Omental fat pad (tissue), 3 donors: ENCODE measurements at regions not wholly inside any gene's neighbourhood (a gene's known extent, or its start where the extent isn't known, plus 50 kb on each side); places are given as distances from the start of the nearest gene placed in this dataset.

Source experiments
- ATAC-seq: fragments of 150-250 bp; one replicate; pipeline ENCODE4 v1.9.1; 2016; ENCODE audit warnings: mild to moderate bottlenecking, moderate library complexity; ENCODE audit not compliant: low FRiP score
- DNase-seq: peaks from one replicate; pipeline ENCODE4 v3.0.0-alpha.2; 2019; ENCODE audit warnings: low spot score
- CTCF ChIP-seq, 3 donors: fragments of 450-650 bp; IDR thresholded peaks; one replicate each; pipeline ENCODE4 v1.5.1; 2016 to 2017; ENCODE audit warnings: antibody characterized with exemption in 3 of 3, mild to moderate bottlenecking in 3 of 3, moderate library complexity in 2 of 3

GRCh38 chr4:67080046-67080557 lies 465.2 kb downstream of the CENPC start:
- ATAC-seq (no peak), DNase-seq (no peak)
- TF ChIP-seq CTCF (IDR thresholded peaks at IDR 0.05) = no peak

GRCh38 chr4:67071641-67072040 lies 473.7 kb downstream of the CENPC start:
- no peak for ATAC-seq

GRCh38 chr4:67055319-67055718 lies 490.0 kb downstream of the CENPC start:
- no peak for TF ChIP-seq CTCF (IDR thresholded peaks at IDR 0.05)
- ATAC-seq = no peak
- no peak for DNase-seq

More at GRCh38 chr4:67071641-67072040, 473.7 kb downstream of the CENPC start:
- no peak for TF ChIP-seq CTCF (IDR thresholded peaks at IDR 0.05)
- DNase-seq = no peak

GRCh38 chr4:67054896-67055295 lies 490.4 kb downstream of the CENPC start:
- no peak for TF ChIP-seq CTCF (IDR thresholded peaks at IDR 0.05)
- no peak for DNase-seq
- ATAC-seq = no peak

- no peak for TF ChIP-seq CTCF (IDR thresholded peaks at IDR 0.05)
- ATAC-seq = no peak
- no peak for DNase-seq
These were observed 492.3 kb downstream of the CENPC start for GRCh38 chr4:67052814-67053675.

- ATAC-seq = no peak
- no peak for TF ChIP-seq CTCF (IDR thresholded peaks at IDR 0.05)
- DNase-seq = no peak
These were observed 494.1 kb downstream of the CENPC start for GRCh38 chr4:67051000-67051789.
